ENCODE measurements at regions not wholly inside any gene's neighbourhood (a gene's known extent, or its start where the extent isn't known, plus 50 kb on each side); places are given as distances from the start of the nearest gene placed in this dataset.
"Not testable (repeated sequence)": the region's sequence is repeated elsewhere in the genome, so short reads cannot be mapped to it uniquely, and the experiment has no call there.

- H3K4me3 ChIP-seq (ENCODE audit: low read depth, low read length), result no peak overlapping the region
These were observed 245.6 kb upstream of the RAI14 start for GRCh38 chr5:34410411-34411139.

GRCh38 chr5:34411470-34412346, 244.4 kb upstream of the RAI14 start:
- TF ChIP-seq CTCF (IDR thresholded peaks at IDR 0.05; ENCODE audit: borderline replicate concordance, insufficient read depth, low read depth, low read length), result no peak
- no peak overlapping the region for H3K4me3 ChIP-seq (ENCODE audit: low read depth, low read length)

More at GRCh38 chr5:34410411-34411139, 245.6 kb upstream of the RAI14 start:
- no peak for TF ChIP-seq CTCF (IDR thresholded peaks at IDR 0.05; ENCODE audit: borderline replicate concordance, insufficient read depth, low read depth, low read length)

GRCh38 chr5:34412736-34413135, 243.4 kb upstream of the RAI14 start:
- H3K4me3 ChIP-seq (ENCODE audit: low read depth, low read length), result no peak overlapping the region
- no peak for TF ChIP-seq CTCF (IDR thresholded peaks at IDR 0.05; ENCODE audit: borderline replicate concordance, insufficient read depth, low read depth, low read length)

GRCh38 chr5:34415559-34416198, 240.4 kb upstream of the RAI14 start:
- no peak overlapping the region for H3K4me3 ChIP-seq (ENCODE audit: low read depth, low read length)
- TF ChIP-seq CTCF (IDR thresholded peaks at IDR 0.05; ENCODE audit: borderline replicate concordance, insufficient read depth, low read depth, low read length), result no peak

GRCh38 chr5:34416501-34417008, 239.6 kb upstream of the RAI14 start:
- TF ChIP-seq CTCF (IDR thresholded peaks at IDR 0.05; ENCODE audit: borderline replicate concordance, insufficient read depth, low read depth, low read length), result no peak
- H3K4me3 ChIP-seq (ENCODE audit: low read depth, low read length), result no peak overlapping the region

GRCh38 chr5:34420191-34420590, 235.9 kb upstream of the RAI14 start:
- not testable (repeated sequence) for H3K4me3 ChIP-seq (ENCODE audit: low read depth, low read length)

- TF ChIP-seq CTCF (IDR thresholded peaks at IDR 0.05; ENCODE audit: borderline replicate concordance, insufficient read depth, low read depth, low read length), result no peak
- no peak overlapping the region for H3K4me3 ChIP-seq (ENCODE audit: low read depth, low read length)
These were observed 219.2 kb upstream of the RAI14 start for GRCh38 chr5:34436761-34437501.

All from GM12875 (cell line).